DOHH2 (cell line): ENCODE measurements at regions not wholly inside any gene's neighbourhood (a gene's known extent, or its start where the extent isn't known, plus 50 kb on each side); places are given as distances from the start of the nearest gene placed in this dataset.

ENCODE experiments used
- EZH2phosphoT487 ChIP-seq: fragments of 200-600 bp; sonication (generic); IDR thresholded peaks from 2 replicates; pipeline ENCODE4 v1.6.1; 2017; ENCODE audit warnings: borderline replicate concordance, mild to moderate bottlenecking, antibody characterized with exemption, low read length, moderate library complexity, mixed read lengths
- TF ChIP-seq, protein P1 (sequence below): fragments of 200-600 bp; sonication (generic); IDR thresholded peaks from one replicate; pipeline ENCODE4 v1.5.1; 2014; ENCODE audit warnings: antibody characterized with exemption, mild to moderate bottlenecking, low read depth, low read length; ENCODE audit not compliant: poor library complexity, severe bottlenecking

DNA sequence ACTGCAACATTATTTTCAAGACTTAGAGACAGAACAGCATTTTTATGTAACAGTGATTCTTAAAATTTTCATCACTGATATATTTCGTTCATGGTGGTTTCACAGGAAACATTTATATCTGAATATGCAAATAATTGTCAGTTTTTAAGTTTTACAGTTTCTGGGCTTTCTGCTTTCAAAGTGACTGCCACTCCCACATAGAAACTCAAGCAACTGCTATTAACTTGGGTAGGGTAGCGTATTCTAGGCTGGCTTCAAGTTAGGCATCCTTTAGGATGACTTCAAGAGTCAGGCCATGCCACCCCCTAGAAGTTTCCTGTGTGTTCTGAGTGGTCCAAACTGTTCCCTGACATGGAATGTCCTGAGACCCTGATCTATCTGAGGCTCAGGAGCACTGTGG is 123.6 kb upstream of the TSPAN8 start:
- TF ChIP-seq, protein P1, sequence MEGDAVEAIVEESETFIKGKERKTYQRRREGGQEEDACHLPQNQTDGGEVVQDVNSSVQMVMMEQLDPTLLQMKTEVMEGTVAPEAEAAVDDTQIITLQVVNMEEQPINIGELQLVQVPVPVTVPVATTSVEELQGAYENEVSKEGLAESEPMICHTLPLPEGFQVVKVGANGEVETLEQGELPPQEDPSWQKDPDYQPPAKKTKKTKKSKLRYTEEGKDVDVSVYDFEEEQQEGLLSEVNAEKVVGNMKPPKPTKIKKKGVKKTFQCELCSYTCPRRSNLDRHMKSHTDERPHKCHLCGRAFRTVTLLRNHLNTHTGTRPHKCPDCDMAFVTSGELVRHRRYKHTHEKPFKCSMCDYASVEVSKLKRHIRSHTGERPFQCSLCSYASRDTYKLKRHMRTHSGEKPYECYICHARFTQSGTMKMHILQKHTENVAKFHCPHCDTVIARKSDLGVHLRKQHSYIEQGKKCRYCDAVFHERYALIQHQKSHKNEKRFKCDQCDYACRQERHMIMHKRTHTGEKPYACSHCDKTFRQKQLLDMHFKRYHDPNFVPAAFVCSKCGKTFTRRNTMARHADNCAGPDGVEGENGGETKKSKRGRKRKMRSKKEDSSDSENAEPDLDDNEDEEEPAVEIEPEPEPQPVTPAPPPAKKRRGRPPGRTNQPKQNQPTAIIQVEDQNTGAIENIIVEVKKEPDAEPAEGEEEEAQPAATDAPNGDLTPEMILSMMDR: no peak
- no peak for TF ChIP-seq EZH2phosphoT487
